Muscle of back (tissue), 3 donors: ENCODE measurements at regions not wholly inside any gene's neighbourhood (a gene's known extent, or its start where the extent isn't known, plus 50 kb on each side); places are given as distances from the start of the nearest gene placed in this dataset.

Source experiments
- DNase-seq, 3 donors: peaks; one replicate each; pipeline versions ENCODE4 v3.0.0 to v3.0.0-alpha.2; 2013

GRCh38 chr4:71275004-71275403 lies 63.8 kb upstream of the SLC4A4 start:
- no peak for DNase-seq

GRCh38 chr4:71275570-71275969 lies 63.2 kb upstream of the SLC4A4 start:
- no peak for DNase-seq

GRCh38 chr4:71277353-71277752 lies 61.5 kb upstream of the SLC4A4 start:
- no peak for DNase-seq

GRCh38 chr4:71283642-71284257 lies 55.1 kb upstream of the SLC4A4 start:
- DNase-seq, result no peak

GRCh38 chr4:71287305-71287704 lies 51.5 kb upstream of the SLC4A4 start:
- no peak for DNase-seq

- DNase-seq, result no peak
Measured at GRCh38 chr4:71288875-71289274, 49.9 kb upstream of the SLC4A4 start.
